Osteoblast (primary cell): ENCODE measurements at regions not wholly inside any gene's neighbourhood (a gene's known extent, or its start where the extent isn't known, plus 50 kb on each side); places are given as distances from the start of the nearest gene placed in this dataset.

ENCODE experiments used
- DNase-seq: peaks from one replicate; pipeline ENCODE4 v3.0.0; 2011; ENCODE audit warnings: low spot score, mixed read lengths; ENCODE audit not compliant: insufficient read length; ENCODE audit errors: missing footprints
- H2AFZ ChIP-seq: 2 replicates; pipeline ENCODE4 v1.6.0; 2011; ENCODE audit warnings: mild to moderate bottlenecking, low read length
- H3K27ac ChIP-seq: 2 replicates; pipeline ENCODE4 v1.5.1; 2011; ENCODE audit warnings: mild to moderate bottlenecking, low read depth, low read length, moderate library complexity
- H3K27me3 ChIP-seq: 2 replicates; pipeline ENCODE4 v1.6.0; 2012; ENCODE audit warnings: mild to moderate bottlenecking, control low read depth, inconsistent platforms, low read length, moderate library complexity; ENCODE audit not compliant: insufficient read depth
- H3K36me3 ChIP-seq: 2 replicates; pipeline ENCODE4 v1.5.1; 2011; ENCODE audit warnings: mild to moderate bottlenecking, low read length, control low read depth, moderate library complexity; ENCODE audit not compliant: insufficient read depth
- H3K4me1 ChIP-seq: 2 replicates; pipeline ENCODE4 v1.5.1; 2011; ENCODE audit warnings: mild to moderate bottlenecking, low read length, control low read depth, moderate library complexity; ENCODE audit not compliant: insufficient read depth
- H3K4me2 ChIP-seq: 2 replicates; pipeline ENCODE4 v1.6.0; 2011; ENCODE audit warnings: mild to moderate bottlenecking, low read length; ENCODE audit not compliant: insufficient read depth
- H3K4me3 ChIP-seq: fragments of 200-600 bp; sonication (generic); 3 replicates; pipeline ENCODE4 v1.5.1; 2012; ENCODE audit warnings: mild to moderate bottlenecking, low read length, inconsistent platforms; ENCODE audit not compliant: insufficient read depth
- H3K79me2 ChIP-seq: 2 replicates; pipeline ENCODE4 v1.6.0; 2012; ENCODE audit warnings: mild to moderate bottlenecking, low read length, control low read depth, inconsistent platforms; ENCODE audit not compliant: insufficient read depth
- H3K9me3 ChIP-seq: 2 replicates; pipeline ENCODE4 v1.5.1; 2011; ENCODE audit warnings: low read depth, low read length, control low read depth
- H4K20me1 ChIP-seq: 2 replicates; pipeline ENCODE4 v1.6.0; 2012; ENCODE audit warnings: mild to moderate bottlenecking, low read length, control low read depth; ENCODE audit not compliant: insufficient read depth
- TF ChIP-seq, protein P1 (sequence below): IDR thresholded peaks from 2 replicates; pipeline ENCODE4 v1.5.1; 2011; ENCODE audit warnings: mild to moderate bottlenecking, low read depth, low read length, moderate library complexity; ENCODE audit errors: extremely low read depth

- DNase-seq = no peak
- no peaks in the 10 kb centered on the region for H3K4me1 ChIP-seq
- TF ChIP-seq, protein P1, sequence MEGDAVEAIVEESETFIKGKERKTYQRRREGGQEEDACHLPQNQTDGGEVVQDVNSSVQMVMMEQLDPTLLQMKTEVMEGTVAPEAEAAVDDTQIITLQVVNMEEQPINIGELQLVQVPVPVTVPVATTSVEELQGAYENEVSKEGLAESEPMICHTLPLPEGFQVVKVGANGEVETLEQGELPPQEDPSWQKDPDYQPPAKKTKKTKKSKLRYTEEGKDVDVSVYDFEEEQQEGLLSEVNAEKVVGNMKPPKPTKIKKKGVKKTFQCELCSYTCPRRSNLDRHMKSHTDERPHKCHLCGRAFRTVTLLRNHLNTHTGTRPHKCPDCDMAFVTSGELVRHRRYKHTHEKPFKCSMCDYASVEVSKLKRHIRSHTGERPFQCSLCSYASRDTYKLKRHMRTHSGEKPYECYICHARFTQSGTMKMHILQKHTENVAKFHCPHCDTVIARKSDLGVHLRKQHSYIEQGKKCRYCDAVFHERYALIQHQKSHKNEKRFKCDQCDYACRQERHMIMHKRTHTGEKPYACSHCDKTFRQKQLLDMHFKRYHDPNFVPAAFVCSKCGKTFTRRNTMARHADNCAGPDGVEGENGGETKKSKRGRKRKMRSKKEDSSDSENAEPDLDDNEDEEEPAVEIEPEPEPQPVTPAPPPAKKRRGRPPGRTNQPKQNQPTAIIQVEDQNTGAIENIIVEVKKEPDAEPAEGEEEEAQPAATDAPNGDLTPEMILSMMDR = no peak
- H4K20me1 ChIP-seq = no peaks in the 10 kb centered on the region
- H3K79me2 ChIP-seq = no peaks in the 10 kb centered on the region
- H2AFZ ChIP-seq = no peak overlapping the region
- H3K4me3 ChIP-seq = no peak overlapping the region
- no peak overlapping the region for H3K4me2 ChIP-seq
- no peaks in the 10 kb centered on the region for H3K36me3 ChIP-seq
- no peaks in the 10 kb centered on the region for H3K27me3 ChIP-seq
- H3K9me3 ChIP-seq = no peaks in the 10 kb centered on the region
- H3K27ac ChIP-seq = no peak overlapping the region
These were observed 438.2 kb downstream of the TSN start for GRCh38 chr2:122193622-122194021.

- Histone ChIP-seq H3K4me1 (no peaks in the 10 kb centered on the region), H3K9me3 (no peaks in the 10 kb centered on the region), H2AFZ (no peak overlapping the region), H4K20me1 (no peaks in the 10 kb centered on the region), H3K4me2 (no peak overlapping the region), H3K4me3 (no peak overlapping the region), H3K27me3 (no peaks in the 10 kb centered on the region), H3K27ac (no peak overlapping the region), H3K36me3 (no peaks in the 10 kb centered on the region), H3K79me2 (no peaks in the 10 kb centered on the region)
- TF ChIP-seq, protein P1 = no peak
- no peak for DNase-seq
These were observed 439.1 kb downstream of the TSN start for GRCh38 chr2:122194546-122194945.

DNA sequence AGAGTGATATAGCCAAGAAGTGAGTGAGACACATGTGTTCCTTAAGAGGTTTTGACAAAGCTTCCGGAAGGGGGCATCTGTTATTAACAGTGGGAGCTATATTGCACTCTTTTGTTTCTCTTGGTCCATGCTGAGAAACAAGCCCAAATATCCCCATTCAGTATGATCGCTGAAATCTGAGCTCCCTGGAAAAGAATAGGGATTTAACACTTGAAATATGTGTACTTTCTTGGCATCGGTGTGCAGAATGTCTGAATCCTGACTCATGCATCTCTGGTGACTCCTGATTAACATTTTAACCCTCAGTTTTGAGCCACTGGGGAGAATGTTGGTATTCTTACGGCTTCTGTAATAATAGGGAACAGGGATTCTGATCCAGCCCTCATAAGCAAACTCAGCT lies 448.1 kb downstream of the TSN start:
- Histone ChIP-seq H3K4me1 (no peaks in the 10 kb centered on the region), H3K4me3 (no peak overlapping the region), H3K4me2 (no peak overlapping the region), H3K27ac (no peak overlapping the region), H3K36me3 (no peaks in the 10 kb centered on the region), H3K27me3 (no peaks in the 10 kb centered on the region), H3K79me2 (no peaks in the 10 kb centered on the region), H4K20me1 (no peaks in the 10 kb centered on the region), H3K9me3 (no peaks in the 10 kb centered on the region), H2AFZ (no peak overlapping the region)
- TF ChIP-seq, protein P1 = no peak
- no peak for DNase-seq

DNA sequence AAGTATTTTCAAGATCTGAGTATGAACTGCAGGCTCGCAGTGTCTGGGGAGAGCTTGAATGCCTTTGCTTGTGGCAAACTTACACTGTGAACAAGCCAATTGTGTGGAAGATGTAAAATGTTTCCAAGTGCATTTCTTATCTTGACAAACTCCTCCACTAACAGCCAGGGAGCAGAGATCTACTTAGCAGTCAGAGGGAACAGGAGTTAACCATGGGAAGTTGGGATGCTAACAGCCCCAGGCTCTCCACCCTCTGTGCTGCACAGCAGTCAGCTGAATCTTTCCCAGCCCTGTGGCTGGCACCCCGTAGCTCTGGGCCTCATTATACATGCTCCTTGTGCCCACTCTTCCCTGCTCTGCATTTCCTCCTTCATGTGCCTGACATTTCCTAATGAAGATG lies 450.2 kb downstream of the TSN start:
- TF ChIP-seq, protein P1 = no peak
- no peak for DNase-seq
- no peak overlapping the region for H3K4me2 ChIP-seq

More for the DNA sequence above, 450.2 kb downstream of the TSN start:
- no peaks in the 10 kb centered on the region for H4K20me1 ChIP-seq
- no peaks in the 10 kb centered on the region for H3K36me3 ChIP-seq
- H3K79me2 ChIP-seq = no peaks in the 10 kb centered on the region
- no peak overlapping the region for H3K4me3 ChIP-seq
- no peaks in the 10 kb centered on the region for H3K27me3 ChIP-seq
- no peak overlapping the region for H2AFZ ChIP-seq
- H3K4me1 ChIP-seq = no peaks in the 10 kb centered on the region
- no peak overlapping the region for H3K27ac ChIP-seq
- H3K9me3 ChIP-seq = no peaks in the 10 kb centered on the region
